Adrenal gland (tissue), 5 donors: ENCODE measurements at regions not wholly inside any gene's neighbourhood (a gene's known extent, or its start where the extent isn't known, plus 50 kb on each side); places are given as distances from the start of the nearest gene placed in this dataset.

Source experiments
- CTCF ChIP-seq, 6 experiments: fragments of 450-650 bp in 4 of 6; fragments of 200-600 bp in 2 of 6; sonication (generic) in 1 of 6; IDR thresholded peaks; 1 replicate in 5 of 6; 2 replicates in 1 of 6; pipeline versions ENCODE4 v1.5.1 to v1.8.0; 2016 to 2021; ENCODE audit warnings: antibody characterized with exemption in 6 of 6, mild to moderate bottlenecking in 2 of 6, moderate library complexity in 1 of 6
- POLR2A ChIP-seq, 2 donors: fragments of 450-650 bp; IDR thresholded peaks; one replicate each; pipeline ENCODE4 v1.6.1; 2017; ENCODE audit warnings: antibody characterized with exemption in 2 of 2, mild to moderate bottlenecking in 2 of 2, moderate library complexity in 1 of 2
- donor health status: DM: no; HTN: no; CAD: no.

DNA sequence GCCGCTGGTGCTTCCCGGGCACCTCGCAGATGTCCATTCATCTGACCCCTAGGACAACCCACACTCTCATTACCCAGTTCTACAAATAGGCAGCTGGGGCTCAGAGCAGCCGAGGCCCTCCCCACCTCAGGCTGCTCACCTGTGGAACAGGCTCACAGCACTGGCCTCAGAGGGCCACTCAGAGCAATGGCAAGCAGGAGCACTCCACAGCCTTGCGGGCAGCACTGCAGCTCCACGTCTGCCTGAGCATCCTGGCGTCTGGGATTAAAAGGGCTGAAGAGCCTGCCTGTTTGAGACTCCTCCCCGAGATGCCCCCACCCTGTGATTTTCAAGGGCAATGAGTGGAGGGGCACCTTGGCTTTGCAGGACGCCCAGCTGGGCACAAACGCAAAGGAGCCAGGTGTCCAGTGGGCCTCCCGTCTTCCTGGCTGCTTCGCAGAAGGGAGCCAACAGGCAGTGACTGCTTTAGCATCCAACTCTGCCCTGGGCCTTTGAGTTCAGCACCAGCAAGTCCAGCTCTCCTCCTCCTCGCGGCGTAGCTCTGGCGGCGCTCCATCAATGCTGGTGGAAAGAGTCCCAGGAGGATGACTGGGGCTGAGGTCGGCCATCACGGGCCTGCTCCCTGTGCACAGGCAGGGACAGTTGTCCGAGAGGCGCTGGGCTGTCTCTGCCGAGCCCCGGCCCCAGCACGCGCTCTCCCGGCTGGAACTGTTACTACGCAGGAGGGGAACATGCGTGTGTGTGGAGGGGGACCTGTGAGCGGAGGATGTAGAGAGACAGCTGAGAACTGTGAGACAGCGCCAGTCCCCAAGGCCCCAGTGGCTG lies 297.2 kb downstream of the NDUFA10 start:
- TF ChIP-seq CTCF (IDR thresholded peaks at IDR 0.05) (no peak), POLR2A (IDR thresholded peaks at IDR 0.05) (no peak)
